Left ventricle myocardium inferior (tissue), 1 donor: ENCODE measurements at regions not wholly inside any gene's neighbourhood (a gene's known extent, or its start where the extent isn't known, plus 50 kb on each side); places are given as distances from the start of the nearest gene placed in this dataset.

Source experiments
- DNase-seq: peaks from one replicate; pipeline ENCODE4 v3.0.0-alpha.2; 2020
- H3K27ac ChIP-seq: fragments of 200-600 bp; replicated peaks from 2 replicates; pipeline ENCODE4 v1.8.0; 2021
- H3K27me3 ChIP-seq: fragments of 200-600 bp; 2 replicates; pipeline ENCODE4 v1.8.0; 2021; ENCODE audit warnings: low read depth
- H3K36me3 ChIP-seq: fragments of 200-600 bp; 2 replicates; pipeline ENCODE4 v1.8.0; 2021
- H3K4me1 ChIP-seq: fragments of 200-600 bp; 2 replicates; pipeline ENCODE4 v1.8.0; 2021
- H3K4me3 ChIP-seq: fragments of 200-600 bp; 2 replicates; pipeline ENCODE4 v1.8.0; 2021; ENCODE audit warnings: mild to moderate bottlenecking, moderate library complexity
- H3K9me3 ChIP-seq: fragments of 200-600 bp; replicated peaks from 2 replicates; pipeline ENCODE4 v1.8.0; 2021
- CTCF ChIP-seq: fragments of 200-600 bp; IDR thresholded peaks from 2 replicates; pipeline ENCODE4 v1.8.0; 2021; ENCODE audit warnings: antibody characterized with exemption, mild to moderate bottlenecking, borderline replicate concordance
- intact Hi-C: fragments of 100-400 bp; cut with micrococcal nuclease; formaldehyde crosslinking; loops from one replicate; pipeline ENCODE4 v1.11.0; 2022
- donor health status: DM: no; HTN: yes; CAD: no; lungs with severe emphysema.

- H3K27me3 ChIP-seq: no peaks in the 10 kb centered on the region
- no peak for TF ChIP-seq CTCF
- no peaks in the 10 kb centered on the region for H3K4me1 ChIP-seq
- intact Hi-C loops: no loop called here
- peaks cover 5% of the 10 kb centered on the region for H3K9me3 ChIP-seq
- H3K27ac ChIP-seq: no peak overlapping the region
- H3K4me3 ChIP-seq: no peak overlapping the region
- no peaks in the 10 kb centered on the region for H3K36me3 ChIP-seq
- DNase-seq: no peak
These were observed 534.8 kb upstream of the LCORL start for GRCh38 chr4:18556402-18556801.

GRCh38 chr4:18540349-18540748 lies 518.8 kb upstream of the LCORL start:
- Histone ChIP-seq H3K4me1 (no peaks in the 10 kb centered on the region), H3K4me3 (no peak overlapping the region), H3K27me3 (no peaks in the 10 kb centered on the region), H3K9me3 (no peaks in the 10 kb centered on the region), H3K27ac (no peak overlapping the region), H3K36me3 (no peaks in the 10 kb centered on the region)
- intact Hi-C loops: no loop called here
- no peak for TF ChIP-seq CTCF
- DNase-seq: no peak

- Histone ChIP-seq H3K9me3 (no peaks in the 10 kb centered on the region), H3K27ac (no peak overlapping the region), H3K4me1 (no peaks in the 10 kb centered on the region), H3K27me3 (no peaks in the 10 kb centered on the region), H3K4me3 (no peak overlapping the region), H3K36me3 (no peaks in the 10 kb centered on the region)
- TF ChIP-seq CTCF: no peak
- intact Hi-C loops: no loop called here
- no peak for DNase-seq
These were observed 516.6 kb upstream of the LCORL start for GRCh38 chr4:18538121-18538520.

GRCh38 chr4:18536428-18536827 lies 514.9 kb upstream of the LCORL start:
- intact Hi-C loops: no loop called here
- no peak overlapping the region for H3K4me3 ChIP-seq
- no peaks in the 10 kb centered on the region for H3K36me3 ChIP-seq
- H3K9me3 ChIP-seq: no peaks in the 10 kb centered on the region
- no peak overlapping the region for H3K27ac ChIP-seq
- DNase-seq: no peak
- no peaks in the 10 kb centered on the region for H3K27me3 ChIP-seq
- no peaks in the 10 kb centered on the region for H3K4me1 ChIP-seq
- no peak for TF ChIP-seq CTCF

GRCh38 chr4:18535948-18536347 lies 514.4 kb upstream of the LCORL start:
- intact Hi-C loops: no loop called here
- no peak for TF ChIP-seq CTCF
- no peak for DNase-seq

GRCh38 chr4:18533262-18533775 lies 511.8 kb upstream of the LCORL start:
- DNase-seq: no peak
- Histone ChIP-seq H3K9me3 (no peaks in the 10 kb centered on the region), H3K4me1 (no peaks in the 10 kb centered on the region), H3K27me3 (no peaks in the 10 kb centered on the region), H3K36me3 (no peaks in the 10 kb centered on the region), H3K27ac (no peak overlapping the region), H3K4me3 (no peak overlapping the region)
- intact Hi-C loops: no loop called here
- no peak for TF ChIP-seq CTCF

More at GRCh38 chr4:18535948-18536347, 514.4 kb upstream of the LCORL start:
- no peaks in the 10 kb centered on the region for H3K36me3 ChIP-seq
- H3K27ac ChIP-seq: no peak overlapping the region
- H3K4me1 ChIP-seq: no peaks in the 10 kb centered on the region
- no peaks in the 10 kb centered on the region for H3K27me3 ChIP-seq
- H3K4me3 ChIP-seq: no peak overlapping the region
- H3K9me3 ChIP-seq: no peaks in the 10 kb centered on the region
